H1 (cell line): ENCODE measurements at regions not wholly inside any gene's neighbourhood (a gene's known extent, or its start where the extent isn't known, plus 50 kb on each side); places are given as distances from the start of the nearest gene placed in this dataset.

Experiments
- CTCF ChIA-PET: fragments of 300-600 bp; sonication (Branson Sonifier 250); formaldehyde crosslinking; loops from one replicate; lab custom pipeline; 2021; ENCODE audit not compliant: partially characterized antibody; lab: Charles Lee
- POLR2A ChIA-PET: fragments of 300-600 bp; sonication (Branson Sonifier 250); formaldehyde crosslinking; loops from one replicate; lab custom pipeline; 2021; ENCODE audit warnings: inconsistent platforms; ENCODE audit not compliant: partially characterized antibody; lab: Charles Lee
- DNase-seq, 2 experiments: peaks; one replicate each; pipeline versions ENCODE4 v3.0.0 to v3.0.0-alpha.2; 2010 to 2022; ENCODE audit warnings: low spot score in 2 of 2, low read depth in 1 of 2, mixed read lengths in 1 of 2
- FAIRE-seq: peaks from 2 replicates; lab custom pipeline; 2011; peaks lifted over from hg19 to GRCh38; lab: Jason Lieb, UNC
- H2AFZ ChIP-seq: 2 replicates; pipeline ENCODE4 v1.8.1; 2012; ENCODE audit warnings: low read length, inconsistent platforms
- H2AK5ac ChIP-seq: 2 replicates; pipeline ENCODE4 v1.6.1; 2013; ENCODE audit warnings: low read depth, low read length
- H2BK120ac ChIP-seq: replicated peaks from 2 replicates; pipeline ENCODE3; 2013; ENCODE audit warnings: low read depth, low read length, inconsistent platforms
- H2BK12ac ChIP-seq: 2 replicates; pipeline ENCODE4 v1.6.1; 2013; ENCODE audit warnings: low read depth, low read length
- H2BK15ac ChIP-seq: 2 replicates; pipeline ENCODE4 v1.6.1; 2013; ENCODE audit warnings: low read length
- H2BK20ac ChIP-seq: 2 replicates; pipeline ENCODE4 v1.6.1; 2013; ENCODE audit warnings: low read length
- H2BK5ac ChIP-seq: 2 replicates; pipeline ENCODE4 v1.6.1; 2013; ENCODE audit warnings: low read depth, low read length
- H3K14ac ChIP-seq: 2 replicates; pipeline ENCODE4 v1.6.1; 2013; ENCODE audit warnings: inconsistent platforms; ENCODE audit not compliant: insufficient read length
- H3K18ac ChIP-seq: 2 replicates; pipeline ENCODE4 v1.6.1; 2013; ENCODE audit warnings: low read length; ENCODE audit errors: extremely low read depth
- H3K23ac ChIP-seq: 2 replicates; pipeline ENCODE4 v1.6.1; 2013; ENCODE audit warnings: inconsistent platforms; ENCODE audit not compliant: insufficient read length
- H3K23me2 ChIP-seq: 2 replicates; pipeline ENCODE4 v1.6.1; 2013; ENCODE audit warnings: low read depth, low read length
- H3K27ac ChIP-seq: 2 replicates; pipeline ENCODE4 v1.6.1; 2011; ENCODE audit warnings: low read depth, low read length, inconsistent platforms
- H3K27me3 ChIP-seq, 4 experiments: replicated peaks in 1 of 4; 1 replicate in 1 of 4; 2 replicates in 3 of 4; pipeline versions ENCODE4 v1.6.1 to v1.8.1; 2011 to 2013; ENCODE audit warnings: low read length in 3 of 4, mild to moderate bottlenecking in 3 of 4, inconsistent platforms in 2 of 4, mixed read lengths in 2 of 4, moderate library complexity in 1 of 4; ENCODE audit not compliant: control insufficient read depth in 3 of 4, insufficient read depth in 3 of 4; ENCODE audit errors: extremely low read depth in 1 of 4
- H3K36me3 ChIP-seq, 4 experiments: 2 replicates each; pipeline versions ENCODE4 v1.6.1 to v1.8.1; 2011 to 2013; ENCODE audit warnings: mild to moderate bottlenecking in 4 of 4, low read length in 3 of 4, moderate library complexity in 2 of 4, control low read depth in 1 of 4, inconsistent platforms in 1 of 4; ENCODE audit not compliant: insufficient read depth in 4 of 4, control insufficient read depth in 2 of 4
- H3K4ac ChIP-seq: replicated peaks from 2 replicates; pipeline ENCODE3; 2013; ENCODE audit warnings: low read length, low read depth, mixed read lengths, inconsistent platforms; ENCODE audit not compliant: insufficient read length
- H3K4me1 ChIP-seq, 4 experiments: replicated peaks in 1 of 4; 1 replicate in 1 of 4; 2 replicates in 3 of 4; pipeline versions ENCODE4 v1.6.1 to v1.8.1; 2011 to 2013; ENCODE audit warnings: low read length in 3 of 4, inconsistent platforms in 2 of 4, mixed read lengths in 1 of 4; ENCODE audit not compliant: insufficient read depth in 4 of 4, control insufficient read depth in 3 of 4
- H3K4me2 ChIP-seq, 2 experiments: 2 replicates each; pipeline versions ENCODE4 v1.6.1 to v1.8.1; 2011 to 2013; ENCODE audit warnings: low read depth in 2 of 2, low read length in 2 of 2, control low read depth in 1 of 2, inconsistent platforms in 1 of 2, mild to moderate bottlenecking in 1 of 2; ENCODE audit not compliant: insufficient read depth in 1 of 2
- H3K4me3 ChIP-seq, 4 experiments: fragments of 200-600, 300-600 bp in 1 of 4; sonication (generic), shearing (Covaris generic), sonication (Bioruptor Twin) in 1 of 4; 2 replicates each; pipeline versions ENCODE4 v1.5.1 to v1.8.1; 2011 to 2016; ENCODE audit warnings: low read length in 4 of 4, low read depth in 3 of 4, control low read depth in 2 of 4, inconsistent platforms in 2 of 4, mild to moderate bottlenecking in 2 of 4, mixed read lengths in 1 of 4, moderate library complexity in 1 of 4; ENCODE audit not compliant: insufficient read depth in 2 of 4; ENCODE audit errors: extremely low read depth in 1 of 4
- H3K56ac ChIP-seq: replicated peaks from 2 replicates; pipeline ENCODE3; 2013; ENCODE audit warnings: low read depth, mild to moderate bottlenecking, mixed read lengths, low read length, inconsistent platforms; ENCODE audit not compliant: insufficient read length
- H3K79me1 ChIP-seq: 2 replicates; pipeline ENCODE4 v1.6.1; 2013; ENCODE audit warnings: low read depth, low read length, control low read depth
- H3K79me2 ChIP-seq, 2 experiments: 2 replicates each; pipeline versions ENCODE4 v1.6.1 to v1.8.1; 2012 to 2013; ENCODE audit warnings: low read length in 2 of 2, mild to moderate bottlenecking in 2 of 2, inconsistent platforms in 1 of 2; ENCODE audit not compliant: insufficient read depth in 2 of 2, control insufficient read depth in 1 of 2
- H3K9ac ChIP-seq, 4 experiments: replicated peaks in 1 of 4; 1 replicate in 1 of 4; 2 replicates in 3 of 4; pipeline versions ENCODE4 v1.6.1 to v1.8.1; 2011 to 2013; ENCODE audit warnings: low read depth in 3 of 4, low read length in 3 of 4, control low read depth in 2 of 4, mild to moderate bottlenecking in 2 of 4, moderate library complexity in 2 of 4, inconsistent platforms in 1 of 4; ENCODE audit errors: extremely low read depth in 1 of 4
- H3K9me3 ChIP-seq, 2 experiments: 2 replicates each; pipeline versions ENCODE4 v1.6.1 to v1.8.1; 2012 to 2013; ENCODE audit warnings: mild to moderate bottlenecking in 2 of 2, moderate library complexity in 2 of 2, control low read depth in 1 of 2, inconsistent platforms in 1 of 2, low read depth in 1 of 2, low read length in 1 of 2, mixed read lengths in 1 of 2; ENCODE audit not compliant: insufficient read depth in 2 of 2
- H4K20me1 ChIP-seq, 2 experiments: replicated peaks in 1 of 2; 2 replicates each; pipeline versions ENCODE3 to v1.8.1; 2011 to 2013; ENCODE audit warnings: inconsistent platforms in 2 of 2, low read length in 2 of 2, mild to moderate bottlenecking in 1 of 2; ENCODE audit not compliant: insufficient read depth in 2 of 2, control insufficient read depth in 1 of 2
- H4K5ac ChIP-seq: 2 replicates; pipeline ENCODE4 v1.6.1; 2013; ENCODE audit warnings: low read length, low read depth, mixed read lengths, inconsistent platforms; ENCODE audit not compliant: insufficient read length
- H4K8ac ChIP-seq: 2 replicates; pipeline ENCODE4 v1.8.0; 2013; ENCODE audit warnings: mild to moderate bottlenecking, moderate library complexity, low read length, inconsistent platforms; ENCODE audit not compliant: insufficient read depth; ENCODE audit errors: extremely low read depth
- H4K91ac ChIP-seq: replicated peaks from 2 replicates; pipeline ENCODE3; 2013; ENCODE audit warnings: low read length, mixed read lengths, inconsistent platforms; ENCODE audit not compliant: insufficient read length
- BCL11A ChIP-seq, 2 experiments: IDR thresholded peaks; one replicate each; pipeline ENCODE4 v1.6.1; 2011; ENCODE audit warnings: low read depth in 2 of 2, low read length in 2 of 2, mild to moderate bottlenecking in 2 of 2
- EP300 ChIP-seq, 2 experiments: IDR thresholded peaks; 1 replicate in 1 of 2; 2 replicates in 1 of 2; pipeline ENCODE4 v1.6.1; 2011 to 2012; ENCODE audit warnings: low read depth in 2 of 2, low read length in 2 of 2, mild to moderate bottlenecking in 2 of 2, borderline replicate concordance in 1 of 2, inconsistent platforms in 1 of 2, moderate library complexity in 1 of 2
- EZH2 ChIP-seq: fragments of 200-600 bp; sonication (generic); IDR thresholded peaks from 2 replicates; pipeline ENCODE4 v1.7.1; 2012; ENCODE audit warnings: low read depth, mild to moderate bottlenecking, moderate library complexity, low read length, inconsistent platforms; ENCODE audit not compliant: severe bottlenecking
- GTF2F1 ChIP-seq: IDR thresholded peaks from 2 replicates; pipeline ENCODE4 v1.6.1; 2012; ENCODE audit warnings: low read depth, low read length, improper control_type of control experiment, borderline replicate concordance
- KDM1A ChIP-seq: fragments of 200-600, 300-600 bp; sonication (generic); IDR thresholded peaks from 2 replicates; pipeline ENCODE4 v1.7.1; 2016; ENCODE audit warnings: mild to moderate bottlenecking, low read length, borderline replicate concordance
- TCF12 ChIP-seq: IDR thresholded peaks from 2 replicates; pipeline ENCODE4 v1.6.1; 2011; ENCODE audit warnings: low read depth, mild to moderate bottlenecking, low read length
- WGBS, 2 experiments: shearing (Covaris generic) in 1 of 2; methylation state at CpG; one replicate each; pipeline versions ENCODE4 v1.1.6 to v1.1.7; 2013 to 2015; ENCODE audit warnings: low lambda C conversion rate in 2 of 2, mixed read lengths in 2 of 2, inconsistent platforms in 1 of 2, low coverage in 1 of 2, missing lambda C conversion rate in 1 of 2; ENCODE audit not compliant: insufficient replicate concordance in 2 of 2, insufficient coverage in 1 of 2, insufficient read length in 1 of 2; ENCODE audit errors: extremely low coverage in 1 of 2, missing lambda C conversion rate in 1 of 2; 5-methylcytosine and 5-hydroxymethylcytosine counted together

DNA sequence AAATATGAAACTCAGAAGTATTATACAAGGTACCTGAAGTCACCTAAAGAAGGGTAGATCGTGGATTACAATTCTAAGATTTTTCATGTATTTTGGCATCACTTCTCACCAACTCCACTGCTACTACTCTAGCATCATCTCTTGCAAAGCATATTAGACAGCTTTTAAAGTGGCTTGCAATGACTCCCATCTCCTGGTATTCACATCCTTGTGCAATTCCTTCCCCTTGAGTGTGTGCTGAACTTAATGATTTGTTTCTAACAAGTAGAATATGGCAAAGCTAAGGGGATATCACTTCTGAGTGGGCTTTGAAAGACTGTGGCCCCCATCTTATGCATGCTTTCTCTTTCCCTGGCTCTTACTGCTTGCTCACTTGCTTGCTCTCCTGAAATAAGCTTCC is 280.2 kb downstream of the SNX13 start:
- Histone ChIP-seq H3K23ac (no peak overlapping the region), H3K36me3 (no peaks in the 10 kb centered on the region), H3K4me2 (no peak overlapping the region), H3K18ac (no peak overlapping the region), H3K9ac (no peak overlapping the region), H3K27me3 (no peaks in the 10 kb centered on the region), H4K91ac (no peak overlapping the region), H3K79me2 (no peaks in the 10 kb centered on the region), H3K4me3 (no peak overlapping the region), H3K27ac (no peak overlapping the region), H2BK5ac (no peak overlapping the region), H3K14ac (no peak overlapping the region), H2BK12ac (no peak overlapping the region), H2AK5ac (no peak overlapping the region), H4K8ac (no peak overlapping the region), H2BK20ac (no peak overlapping the region), H2BK120ac (no peak overlapping the region), H3K56ac (no peak overlapping the region), H2AFZ (no peak overlapping the region), H4K5ac (no peak overlapping the region), H3K23me2 (no peaks in the 10 kb centered on the region), H3K79me1 (no peaks in the 10 kb centered on the region), H3K4me1 (peaks cover 0 to 3% (median 1%) of the 10 kb centered on the region in 4 experiments; a peak in 2 of 7 replicates), H3K9me3 (no peaks in the 10 kb centered on the region), H3K4ac (no peak overlapping the region), H4K20me1 (no peaks in the 10 kb centered on the region), H2BK15ac (no peak overlapping the region)
- TF ChIP-seq BCL11A (IDR thresholded peaks at IDR 0.05; ENCODE audit: low read depth in 2 of 2, low read length in 2 of 2) (no peak), GTF2F1 (no peak), EZH2 (no peak), TCF12 (no peak), KDM1A (no peak), EP300 (IDR thresholded peaks at IDR 0.05; ENCODE audit: borderline replicate concordance in 1 of 2, low read depth in 2 of 2, low read length in 2 of 2) (no peak)
- FAIRE-seq (no peak), DNase-seq (no peak)
- WGBS, 2 experiments, result 100% methylated on average over 1 of the region's 1 CpG; no CpG with 5 or more reads in 1 of the 2 experiments
- CTCF ChIA-PET, result interaction anchor here (1.0 kb wide), 1 partner anchor 19 kb away, joined by 4 read pairs; no protein-coding TSS in a partner anchor
- POLR2A ChIA-PET, result interaction anchor here (0.7 kb wide), 1 partner anchor 35 kb away, joined by 3 read pairs; no protein-coding TSS in a partner anchor
